ENCODE measurements at regions not wholly inside any gene's neighbourhood (a gene's known extent, or its start where the extent isn't known, plus 50 kb on each side); places are given as distances from the start of the nearest gene placed in this dataset.

GRCh38 chr15:62407962-62408361, 242.9 kb upstream of the C2CD4B start:
- TF ChIP-seq CTCF (optimal IDR thresholded peaks at IDR 0.05 in 1 of 3, IDR thresholded peaks at IDR 0.05 in 1 of 3, conservative IDR thresholded peaks at IDR 0.05 in 1 of 3; ENCODE audit: extremely low read depth in 1 of 3, insufficient read depth in 2 of 3, low read length in 3 of 3) = no peak
- no peak for TF ChIP-seq EZH2 (IDR thresholded peaks at IDR 0.05; ENCODE audit: low read length)

Measured in keratinocyte (primary cell).